MM.1S (cell line): ENCODE measurements at regions not wholly inside any gene's neighbourhood (a gene's known extent, or its start where the extent isn't known, plus 50 kb on each side); places are given as distances from the start of the nearest gene placed in this dataset.

ENCODE experiments used
- CTCF ChIP-seq: fragments of 300-600 bp; sonication (generic); IDR thresholded peaks from 2 replicates; pipeline ENCODE4 v1.5.1; 2016; ENCODE audit warnings: antibody characterized with exemption, low read length, mixed read lengths
- EZH2phosphoT487 ChIP-seq: fragments of 300-600 bp; sonication (generic); IDR thresholded peaks from 2 replicates; pipeline ENCODE4 v1.6.1; 2018; ENCODE audit warnings: antibody characterized with exemption, low read length

DNA sequence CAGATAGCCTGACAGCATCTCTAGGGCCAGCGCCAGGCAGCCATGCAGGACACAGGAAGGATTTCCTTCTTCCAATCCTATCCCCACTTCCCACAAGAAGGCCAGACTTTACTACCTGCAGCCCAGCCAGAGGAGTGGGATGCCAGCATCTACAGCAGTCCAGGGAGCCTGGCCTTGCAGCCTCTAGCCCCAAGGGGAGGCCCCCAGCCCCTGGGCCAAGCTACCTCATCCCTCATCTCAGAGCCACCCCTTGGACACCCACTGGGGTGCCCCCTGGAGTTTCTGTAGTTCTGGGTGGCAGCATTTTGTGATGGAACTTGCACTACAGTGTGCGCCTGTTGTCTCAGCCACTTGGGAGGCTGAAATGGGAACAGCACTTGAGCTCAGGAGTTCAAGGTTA, 170.8 kb upstream of the PODXL start:
- TF ChIP-seq CTCF (no peak), EZH2phosphoT487 (no peak)
